NCI-H2227 (cell line): ENCODE measurements at regions not wholly inside any gene's neighbourhood (a gene's known extent, or its start where the extent isn't known, plus 50 kb on each side); places are given as distances from the start of the nearest gene placed in this dataset.
"Not testable (repeated sequence)": the region's sequence is repeated elsewhere in the genome, so short reads cannot be mapped to it uniquely, and the experiment has no call there.

ENCODE experiments used
- DNase-seq: peaks from one replicate; lab custom pipeline; 2025; ENCODE audit not compliant: unreplicated experiment; lab: John Stamatoyannopoulos, UW

DNA sequence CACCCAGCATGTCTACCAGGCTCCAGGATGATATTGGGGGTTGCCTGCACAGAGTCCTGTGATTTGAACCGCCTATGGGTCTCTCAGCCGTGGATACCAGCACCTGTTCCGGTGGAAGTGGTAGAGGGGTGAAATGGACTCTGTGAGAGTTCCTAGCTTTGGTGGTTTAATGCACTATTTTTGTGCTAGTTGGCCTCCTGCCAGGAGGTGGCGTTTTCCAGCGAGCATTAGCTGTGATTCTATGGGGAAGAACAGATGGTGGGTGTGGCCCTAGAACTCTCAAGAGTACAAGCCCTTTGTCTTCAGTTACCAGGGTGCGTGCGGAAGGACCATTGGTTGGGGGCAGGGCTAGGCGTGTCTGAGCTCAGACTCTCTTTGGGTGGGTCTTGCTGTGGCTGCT is 316.9 kb upstream of the AMOT start:
- peak; percentile 3 for DNase-seq

- DNase-seq: not testable (repeated sequence)
These were observed 313.7 kb upstream of the AMOT start for GRCh38 chrX:113154315-113154714.

- DNase-seq: no peak
These were observed 296.2 kb upstream of the AMOT start for GRCh38 chrX:113136836-113137235.

DNA sequence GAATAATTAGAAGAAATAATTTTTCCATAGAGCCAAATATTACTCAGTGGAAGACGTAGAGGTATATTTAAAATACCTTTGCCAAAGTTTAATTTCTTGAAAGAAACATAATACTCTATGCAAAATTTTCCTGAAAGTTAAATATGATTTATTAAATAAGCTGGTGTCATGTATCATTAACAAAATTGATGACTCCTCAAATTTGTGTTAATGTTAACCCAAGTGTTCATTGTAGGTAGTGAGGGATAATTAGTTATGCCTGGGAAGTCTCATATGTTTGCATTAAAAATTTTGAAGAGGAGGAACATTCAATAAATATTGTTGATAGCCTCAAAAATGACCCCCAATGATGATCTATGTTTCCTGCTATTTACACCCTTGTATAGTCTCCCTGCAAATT is 292.7 kb upstream of the AMOT start:
- no peak for DNase-seq

- DNase-seq: no peak
These were observed 284.1 kb upstream of the AMOT start for GRCh38 chrX:113124693-113125092.

DNA sequence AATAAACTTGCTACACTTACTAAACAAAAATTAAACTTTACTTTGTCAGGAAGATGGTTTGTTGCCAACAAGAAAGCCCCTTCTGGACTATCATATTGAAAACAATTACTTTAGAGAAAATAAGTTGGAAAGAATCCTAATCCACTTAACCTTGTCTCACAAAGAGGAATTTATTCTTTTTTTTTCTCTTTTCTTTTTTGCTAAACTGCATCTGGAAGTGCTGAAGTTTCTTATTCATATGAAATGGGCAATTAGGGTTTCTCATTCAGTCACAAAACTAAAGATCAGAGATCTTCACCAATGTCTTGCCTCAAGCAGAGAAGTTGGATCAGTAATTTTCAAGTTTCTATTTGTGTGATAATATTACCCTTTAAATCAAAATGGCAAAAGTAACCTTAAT is 234.9 kb upstream of the AMOT start:
- DNase-seq: no peak

- DNase-seq: no peak
These were observed 219.1 kb upstream of the AMOT start for GRCh38 chrX:113059714-113060113.

GRCh38 chrX:113058634-113059033 is 218.0 kb upstream of the AMOT start:
- no peak for DNase-seq

- no peak for DNase-seq
These were observed 208.3 kb upstream of the AMOT start for GRCh38 chrX:113048896-113049295.

- DNase-seq: no peak
These were observed 207.8 kb upstream of the AMOT start for GRCh38 chrX:113048480-113048879.

DNA sequence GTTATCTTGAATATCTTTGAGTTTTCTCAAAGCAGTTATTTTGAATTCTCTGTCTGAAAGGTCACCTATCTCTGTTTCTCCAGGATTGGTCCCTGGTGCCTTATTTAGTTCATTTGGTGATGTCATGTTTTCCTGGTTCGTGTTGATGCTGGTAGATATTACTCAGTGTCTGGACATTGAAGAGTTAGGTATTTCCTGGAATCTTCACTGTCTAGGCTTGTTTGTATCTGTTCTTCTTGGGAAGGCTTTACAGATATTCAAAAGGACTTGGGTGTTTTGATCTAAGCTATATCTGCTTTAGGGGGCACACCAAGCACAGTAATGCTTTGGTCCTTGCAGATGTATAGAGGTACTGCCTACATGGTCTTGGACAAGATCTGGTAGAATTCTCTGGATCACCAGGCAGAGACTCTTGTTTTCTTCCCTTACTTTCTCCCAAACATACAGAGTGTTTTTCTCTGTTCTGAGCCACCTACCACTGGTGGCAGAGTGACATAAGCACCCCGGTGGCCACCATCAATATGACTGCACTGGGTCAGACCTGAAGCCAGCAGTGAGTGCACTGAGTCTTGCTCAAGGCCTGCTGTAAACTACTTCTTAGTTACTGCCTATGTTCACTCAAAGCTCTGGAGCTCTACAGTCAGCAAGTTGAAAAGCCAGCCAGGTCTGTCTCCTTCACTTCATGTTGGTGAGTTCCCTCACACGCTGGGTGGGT is 193.5 kb upstream of the AMOT start:
- no peak for DNase-seq

GRCh38 chrX:113019958-113020357 is 179.3 kb upstream of the AMOT start:
- no peak for DNase-seq

- DNase-seq: no peak
These were observed 169.2 kb upstream of the AMOT start for GRCh38 chrX:113009837-113010236.

- no peak for DNase-seq
These were observed 168.4 kb upstream of the AMOT start for GRCh38 chrX:113009029-113009428.

GRCh38 chrX:113001836-113002235 is 161.2 kb upstream of the AMOT start:
- DNase-seq: no peak

GRCh38 chrX:112997991-112998390 is 157.4 kb upstream of the AMOT start:
- DNase-seq: no peak

DNA sequence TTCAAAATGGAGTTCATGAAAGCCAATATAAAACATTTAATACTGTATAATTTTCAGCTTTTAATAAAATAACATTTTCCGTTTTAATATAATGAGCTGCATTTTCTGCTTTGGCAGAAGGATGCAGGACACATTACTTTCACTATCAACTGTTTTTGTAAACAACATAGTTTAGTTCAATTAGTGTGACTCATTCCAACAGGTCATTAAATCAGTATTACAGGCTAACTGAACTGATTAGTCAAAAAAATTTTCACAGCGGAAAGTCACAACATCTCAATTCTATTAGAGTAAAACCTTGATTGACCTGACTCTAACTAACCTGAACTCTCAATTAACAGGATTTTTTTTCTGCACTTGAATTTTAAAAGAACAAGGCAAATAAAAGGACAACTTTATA is 151.2 kb upstream of the AMOT start:
- DNase-seq: no peak

- DNase-seq: no peak
These were observed 139.2 kb upstream of the AMOT start for GRCh38 chrX:112979879-112980278.

GRCh38 chrX:112968351-112969133 is 127.9 kb upstream of the AMOT start:
- no peak for DNase-seq

DNA sequence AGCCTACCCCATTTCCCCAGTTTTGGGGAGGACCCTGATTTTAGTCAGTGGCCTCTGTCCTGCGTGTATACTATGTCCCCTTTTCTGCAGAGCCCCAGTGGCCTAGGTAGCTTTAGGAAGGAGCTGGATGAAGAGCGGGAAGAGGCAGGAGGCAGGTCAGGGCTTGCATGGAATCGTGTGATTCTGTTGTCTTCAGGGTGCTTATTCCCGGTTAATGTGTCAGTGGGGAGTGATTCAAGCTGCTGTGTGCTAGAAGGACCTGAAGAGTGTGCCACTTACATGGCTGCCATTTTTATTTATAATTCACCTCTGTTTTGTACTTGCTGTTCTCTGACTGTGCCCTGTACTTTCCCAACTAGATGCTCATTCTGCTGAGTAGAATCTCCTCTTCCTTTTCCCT is 127.3 kb upstream of the AMOT start:
- DNase-seq: no peak

- DNase-seq: no peak
These were observed 126.7 kb upstream of the AMOT start for GRCh38 chrX:112967341-112967740.

- DNase-seq: no peak
These were observed 121.3 kb upstream of the AMOT start for GRCh38 chrX:112961981-112962380.
